Aorta (tissue), 5 donors: ENCODE measurements at regions not wholly inside any gene's neighbourhood (a gene's known extent, or its start where the extent isn't known, plus 50 kb on each side); places are given as distances from the start of the nearest gene placed in this dataset.
"Not testable (repeated sequence)": the region's sequence is repeated elsewhere in the genome, so short reads cannot be mapped to it uniquely, and the experiment has no call there.

Source experiments
- ATAC-seq: fragments of 200-7000 bp; cut with Tn5 transposase; one replicate; pipeline ENCODE4 v1.9.1; 2022; ENCODE audit warnings: moderate library complexity; ENCODE audit not compliant: low FRiP score
- DNase-seq, 2 donors: peaks; one replicate each; pipeline ENCODE4 v3.0.0-alpha.2; 2020
- H3K27ac ChIP-seq, 2 donors: one replicate each; pipeline ENCODE4 v1.5.1; 2013; ENCODE audit warnings: low read length in 2 of 2, mild to moderate bottlenecking in 2 of 2, moderate library complexity in 2 of 2, control low read depth in 1 of 2, inconsistent platforms in 1 of 2, low read depth in 1 of 2
- H3K27me3 ChIP-seq, 2 donors: one replicate each; pipeline ENCODE4 v1.6.1; 2013; ENCODE audit warnings: control low read depth in 1 of 2, low read length in 1 of 2, mild to moderate bottlenecking in 1 of 2, moderate library complexity in 1 of 2; ENCODE audit not compliant: insufficient read depth in 2 of 2, control insufficient read depth in 1 of 2
- H3K36me3 ChIP-seq, 2 donors: one replicate each; pipeline ENCODE4 v1.6.1; 2013; ENCODE audit warnings: control low read depth in 1 of 2, low read length in 1 of 2, mild to moderate bottlenecking in 1 of 2; ENCODE audit not compliant: insufficient read depth in 2 of 2, control insufficient read depth in 1 of 2
- H3K4me1 ChIP-seq, 2 donors: one replicate each; pipeline ENCODE4 v1.6.1; 2013; ENCODE audit warnings: low read length in 2 of 2, control low read depth in 1 of 2, mild to moderate bottlenecking in 1 of 2, moderate library complexity in 1 of 2; ENCODE audit not compliant: insufficient read depth in 2 of 2, control insufficient read depth in 1 of 2
- H3K4me3 ChIP-seq, 2 donors: one replicate each; pipeline ENCODE4 v1.5.1; 2013; ENCODE audit warnings: low read length in 2 of 2, control low read depth in 1 of 2, mild to moderate bottlenecking in 1 of 2
- H3K9me3 ChIP-seq: one replicate; pipeline ENCODE4 v1.6.1; 2013; ENCODE audit warnings: mild to moderate bottlenecking, low read length; ENCODE audit not compliant: control insufficient read depth
- WGBS, 2 donors: extraction: QIAGEN DNeasy Blood & Tissue Kit; methylation state at CpG; one replicate each; pipeline ENCODE4 v1.1.7; 2013; 5-methylcytosine and 5-hydroxymethylcytosine counted together
- intact Hi-C, 2 donors: fragments of 100-400 bp; cut with DNase I; formaldehyde crosslinking; loops; one replicate each; pipeline versions ENCODE4 v1.14.2 to v1.15.0; 2022
- donor health status: healthy with polysubstance abuse.
- donor health status: Bipolar disorder and iron deficiency.
- donor health status: DM: no; HTN: no; CAD: no.
- donor health status: DM: no; HTN: no; CAD: no.
- donor health status: DM: yes; HTN: yes; CAD: no.

DNA sequence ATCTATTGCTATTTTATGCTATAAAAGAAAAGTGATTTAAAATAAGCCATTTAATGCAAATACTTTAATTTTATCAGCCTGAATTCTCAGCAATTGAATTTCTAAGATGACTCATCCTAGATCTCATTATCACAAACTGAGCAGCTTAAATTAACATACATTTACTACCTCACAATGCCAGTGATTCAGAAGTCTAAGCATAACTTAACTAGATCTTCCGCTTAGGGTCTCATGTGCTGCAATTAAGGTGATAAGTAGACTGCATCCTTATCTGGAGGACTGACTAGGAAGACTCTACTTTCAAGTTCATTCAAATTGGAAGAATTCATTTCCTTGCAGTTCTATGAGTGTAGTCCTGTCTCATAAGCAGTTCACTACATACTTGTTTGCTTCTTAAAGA lies 286.6 kb downstream of the COL11A1 start:
- ATAC-seq (no peak), DNase-seq (no peak)
- intact Hi-C loops = no loop called here
- H3K4me1 ChIP-seq = no peaks in the 10 kb centered on the region
- WGBS, 2 donors = 93 to 95% methylated on average over 1 of the region's 1 CpG
- no peaks in the 10 kb centered on the region for H3K36me3 ChIP-seq
- H3K9me3 ChIP-seq = no peaks in the 10 kb centered on the region
- no peak overlapping the region for H3K27ac ChIP-seq
- H3K4me3 ChIP-seq = no peak overlapping the region
- H3K27me3 ChIP-seq = no peaks in the 10 kb centered on the region

DNA sequence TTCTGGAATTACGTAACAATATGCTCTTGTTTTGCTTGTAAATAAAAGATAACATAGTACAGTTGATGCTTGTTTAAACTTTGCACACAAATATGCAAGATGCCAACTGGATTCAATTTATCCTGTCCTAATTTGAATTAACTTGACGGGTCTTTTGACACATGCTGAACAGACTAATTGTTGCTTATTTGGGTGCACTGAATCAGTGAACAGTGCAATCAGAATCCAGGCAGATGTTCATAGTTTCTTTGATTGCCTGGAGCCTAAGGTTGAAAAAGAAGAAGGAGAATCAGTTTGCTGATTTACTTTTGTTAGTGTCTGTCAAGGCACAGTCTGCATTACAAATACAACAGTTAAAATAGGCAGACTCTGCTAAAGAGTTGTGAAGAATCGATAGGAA lies 307.9 kb downstream of the COL11A1 start:
- H3K27ac ChIP-seq = no peak overlapping the region
- no peak for ATAC-seq
- no peaks in the 10 kb centered on the region for H3K4me1 ChIP-seq
- H3K4me3 ChIP-seq = no peak overlapping the region
- no peaks in the 10 kb centered on the region for H3K27me3 ChIP-seq
- H3K36me3 ChIP-seq = no peaks in the 10 kb centered on the region
- intact Hi-C loops = no loop called here
- 67 to 71% methylated on average over 3 of the region's 3 CpGs for WGBS, 2 donors
- DNase-seq = no peak
- H3K9me3 ChIP-seq = no peaks in the 10 kb centered on the region

DNA sequence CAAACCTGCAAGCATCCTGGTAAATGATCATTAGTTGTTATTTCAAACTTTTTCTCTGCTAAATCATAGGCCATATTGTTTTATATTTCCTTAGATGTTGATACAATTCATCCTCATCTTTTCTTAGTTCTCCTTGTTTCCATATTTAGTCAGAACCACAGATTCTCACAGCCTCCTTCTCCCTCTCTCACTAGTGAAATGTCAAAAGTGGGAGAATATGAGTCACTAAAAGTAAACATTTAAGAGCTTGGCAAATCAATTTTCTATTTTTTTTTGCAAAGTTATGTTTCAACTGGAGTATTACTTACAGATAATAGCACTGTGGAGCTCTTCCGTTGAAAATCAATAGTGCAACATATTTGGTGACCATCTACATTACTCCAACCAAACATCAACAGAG lies 308.8 kb downstream of the COL11A1 start:
- Histone ChIP-seq H3K27me3 (no peaks in the 10 kb centered on the region), H3K4me1 (no peaks in the 10 kb centered on the region), H3K4me3 (no peak overlapping the region), H3K36me3 (no peaks in the 10 kb centered on the region), H3K27ac (no peak overlapping the region), H3K9me3 (no peaks in the 10 kb centered on the region)
- no peak for DNase-seq
- 29 to 43% methylated on average over 1 of the region's 1 CpG for WGBS, 2 donors
- no peak for ATAC-seq
- intact Hi-C loops = no loop called here

DNA sequence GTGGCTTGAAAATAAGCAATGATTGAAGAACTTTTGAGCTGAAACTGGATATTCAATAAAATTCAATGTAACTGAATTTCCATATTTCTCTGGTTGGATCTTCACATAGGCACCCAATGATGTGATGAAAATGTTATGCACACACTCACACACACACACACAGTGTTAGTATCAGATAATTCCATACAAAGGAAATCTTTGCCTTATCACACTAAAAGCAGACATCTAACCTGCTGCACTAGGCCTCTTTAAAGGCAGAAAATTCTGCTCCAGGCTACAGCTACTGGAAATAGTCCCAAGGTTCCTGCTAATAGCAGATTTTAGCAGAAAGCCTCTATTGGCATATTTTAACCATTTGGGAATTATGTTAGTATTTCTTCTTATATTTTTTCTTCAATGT lies 309.6 kb downstream of the COL11A1 start:
- no peaks in the 10 kb centered on the region for H3K36me3 ChIP-seq
- H3K4me1 ChIP-seq = no peaks in the 10 kb centered on the region
- H3K27me3 ChIP-seq = no peaks in the 10 kb centered on the region
- H3K27ac ChIP-seq = no peak overlapping the region
- DNase-seq = no peak
- no peaks in the 10 kb centered on the region for H3K9me3 ChIP-seq
- ATAC-seq = no peak
- H3K4me3 ChIP-seq = no peak overlapping the region
- intact Hi-C loops = no loop called here

DNA sequence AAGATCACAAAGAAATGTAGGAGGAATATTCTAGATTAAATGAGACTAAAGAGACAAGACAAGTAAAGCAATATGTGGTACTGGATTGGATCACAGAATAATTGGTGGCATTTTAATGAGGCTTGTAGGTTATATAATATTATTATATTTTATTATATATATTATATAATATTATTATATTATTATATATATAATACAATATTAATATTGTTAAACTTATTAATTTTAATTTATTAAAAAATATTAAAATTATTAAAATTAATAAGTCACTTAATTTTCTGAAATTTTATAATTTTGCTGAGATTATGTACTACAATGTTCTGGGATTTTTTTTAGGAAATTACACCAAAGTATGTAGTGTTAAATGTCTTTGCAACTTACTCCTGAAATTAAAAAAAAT lies 311.9 kb downstream of the COL11A1 start:
- Histone ChIP-seq H3K27ac (no peak overlapping the region), H3K4me1 (no peaks in the 10 kb centered on the region), H3K27me3 (no peaks in the 10 kb centered on the region), H3K4me3 (no peak overlapping the region), H3K9me3 (no peaks in the 10 kb centered on the region), H3K36me3 (no peaks in the 10 kb centered on the region)
- no peak for ATAC-seq
- DNase-seq = no peak
- intact Hi-C loops = no loop called here

DNA sequence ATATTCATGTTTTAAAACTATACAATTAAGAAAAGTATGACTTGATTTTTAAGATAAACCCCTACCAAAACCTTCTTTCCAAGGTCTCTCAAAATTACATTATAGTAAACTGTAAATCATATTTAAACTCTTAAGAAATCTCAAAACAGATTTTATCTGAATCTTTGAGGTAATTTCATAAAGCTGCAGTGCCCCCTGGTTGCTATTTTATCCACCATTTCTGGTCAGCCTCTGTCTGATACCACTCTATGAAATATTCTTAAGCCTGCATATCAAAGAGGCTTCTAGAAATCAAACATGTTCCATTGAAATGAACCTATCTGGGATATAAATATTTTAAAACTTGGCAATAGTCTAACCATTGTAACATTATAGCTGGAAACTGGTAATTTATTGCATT lies 317.3 kb downstream of the COL11A1 start:
- intact Hi-C loops = no loop called here
- ATAC-seq = no peak
- H3K4me3 ChIP-seq = no peak overlapping the region
- DNase-seq = no peak
- H3K27ac ChIP-seq = no peak overlapping the region
- peaks cover 0 to 3% of the 10 kb centered on the region in 2 donors for H3K27me3 ChIP-seq
- no peaks in the 10 kb centered on the region for H3K36me3 ChIP-seq
- H3K4me1 ChIP-seq = no peaks in the 10 kb centered on the region
- no peaks in the 10 kb centered on the region for H3K9me3 ChIP-seq

DNA sequence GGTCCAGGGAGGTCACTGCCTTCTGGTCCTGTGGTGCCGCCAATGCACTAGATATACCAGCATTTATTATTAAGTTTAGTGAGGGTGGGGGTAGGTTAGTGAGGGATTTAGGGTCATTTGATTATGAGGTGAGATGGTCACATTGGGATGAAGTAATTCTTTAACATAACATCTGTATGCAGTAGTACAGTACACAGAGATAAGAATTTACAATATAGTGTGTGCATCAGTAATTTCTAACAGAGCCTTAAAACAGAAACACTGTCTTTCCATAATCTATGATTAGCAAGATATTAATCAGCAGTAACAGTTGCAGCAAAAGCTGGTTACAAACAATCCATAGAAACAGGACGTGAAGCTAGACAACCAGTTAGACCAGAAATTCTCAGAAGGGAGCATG lies 318.4 kb downstream of the COL11A1 start:
- H3K9me3 ChIP-seq, DNase-seq, H3K27ac ChIP-seq, ATAC-seq, H3K36me3 ChIP-seq, H3K4me1 ChIP-seq, intact Hi-C loops, H3K4me3 ChIP-seq, H3K27me3 ChIP-seq: not testable (repeated sequence)
- 64 to 71% methylated on average over 2 of the region's 2 CpGs for WGBS, 2 donors

DNA sequence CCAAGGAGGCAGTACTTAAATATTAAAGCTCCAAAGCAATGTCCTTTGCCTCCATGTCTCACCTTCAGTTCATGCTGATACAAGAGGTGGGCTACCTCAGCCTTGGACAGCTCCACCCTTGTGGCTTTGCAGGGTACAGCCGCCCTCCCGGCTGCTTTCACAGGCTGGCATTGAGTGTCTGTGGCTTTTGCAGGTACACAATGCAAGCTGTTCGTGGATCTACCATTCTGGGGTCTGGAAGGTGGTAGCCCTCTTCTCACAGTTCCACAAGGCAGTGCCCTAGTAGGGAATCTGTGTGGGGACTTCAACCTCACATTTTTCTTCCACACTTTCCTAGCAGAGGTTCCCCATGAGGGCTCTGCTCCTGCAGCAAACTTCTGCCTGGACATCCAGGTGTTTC lies 324.8 kb downstream of the COL11A1 start:
- 75 to 81% methylated on average over 3 of the region's 3 CpGs for WGBS, 2 donors
- H3K4me3 ChIP-seq = no peak overlapping the region
- no peak for DNase-seq
- no peaks in the 10 kb centered on the region for H3K4me1 ChIP-seq
- H3K9me3 ChIP-seq = no peaks in the 10 kb centered on the region
- intact Hi-C loops = no loop called here
- no peak for ATAC-seq
- no peaks in the 10 kb centered on the region for H3K36me3 ChIP-seq
- peaks cover 0 to under 1% of the 10 kb centered on the region in 2 donors for H3K27me3 ChIP-seq
- H3K27ac ChIP-seq = no peak overlapping the region

DNA sequence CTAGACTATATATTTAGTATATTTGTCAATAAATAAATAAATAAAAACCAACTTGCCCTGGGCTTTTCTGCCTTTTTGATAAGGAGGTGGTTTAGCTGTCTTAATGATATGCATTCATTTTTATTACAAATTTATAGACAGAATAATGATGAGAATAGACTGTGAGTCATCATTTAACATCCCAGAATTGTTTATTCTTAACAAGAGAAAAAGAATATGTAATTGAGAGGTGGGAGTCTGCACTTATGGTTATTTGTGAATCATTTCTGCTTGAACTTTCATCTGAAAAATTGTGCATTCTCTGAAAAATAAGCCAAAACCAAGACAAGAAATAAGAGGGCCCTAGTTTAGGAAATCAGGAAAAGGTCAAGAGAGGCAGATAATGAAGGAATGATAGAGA lies 326.2 kb downstream of the COL11A1 start:
- Histone ChIP-seq H3K27me3 (no peaks in the 10 kb centered on the region), H3K36me3 (no peaks in the 10 kb centered on the region), H3K27ac (no peak overlapping the region), H3K9me3 (no peaks in the 10 kb centered on the region), H3K4me3 (no peak overlapping the region), H3K4me1 (no peaks in the 10 kb centered on the region)
- intact Hi-C loops = no loop called here
- ATAC-seq = no peak
- DNase-seq = no peak

DNA sequence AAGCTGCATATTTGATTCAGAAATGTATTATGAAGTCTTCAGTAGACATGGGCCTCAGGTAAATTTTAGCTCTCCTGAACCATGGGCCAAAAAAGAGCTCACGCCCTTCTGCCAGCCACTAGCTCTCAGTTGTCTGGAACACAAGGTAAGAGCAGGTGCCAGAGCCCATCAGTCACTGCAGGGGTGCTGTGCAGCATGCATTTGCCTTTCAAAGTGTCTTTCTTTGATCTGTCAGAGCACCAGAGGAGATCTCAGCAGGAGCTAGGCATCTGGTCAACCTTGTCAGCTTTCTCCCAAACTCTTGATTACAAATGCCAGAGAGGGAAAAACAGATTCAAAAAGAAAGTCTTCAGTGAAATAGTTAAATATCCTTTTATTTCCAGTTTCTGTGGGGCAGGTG lies 332.3 kb downstream of the COL11A1 start:
- intact Hi-C loops = no loop called here
- WGBS, 2 donors = 45 to 68% methylated on average over 1 of the region's 1 CpG
- no peak for ATAC-seq

More for the DNA sequence above, 332.3 kb downstream of the COL11A1 start:
- Histone ChIP-seq H3K4me1 (no peaks in the 10 kb centered on the region), H3K4me3 (no peak overlapping the region), H3K27ac (no peak overlapping the region), H3K36me3 (no peaks in the 10 kb centered on the region), H3K27me3 (no peaks in the 10 kb centered on the region), H3K9me3 (peaks cover 2% of the 10 kb centered on the region)
- DNase-seq = no peak
